DOHH2 (cell line): ENCODE measurements at regions not wholly inside any gene's neighbourhood (a gene's known extent, or its start where the extent isn't known, plus 50 kb on each side); places are given as distances from the start of the nearest gene placed in this dataset.

ENCODE experiments used
- H3F3A ChIP-seq: fragments of 200-600 bp; sonication (generic), shearing (Covaris generic); 2 replicates; pipeline ENCODE4 v1.6.0; 2016; ENCODE audit warnings: antibody characterized with exemption, mild to moderate bottlenecking; ENCODE audit not compliant: control insufficient read depth, insufficient read depth
- H3K27ac ChIP-seq: fragments of 200-600 bp; sonication (generic); 2 replicates; pipeline ENCODE4 v1.5.1; 2014; ENCODE audit warnings: low read depth, mild to moderate bottlenecking, low read length, moderate library complexity
- H3K27me3 ChIP-seq: fragments of 200-600 bp; sonication (generic); 2 replicates; pipeline ENCODE4 v1.6.1; 2014; ENCODE audit warnings: mild to moderate bottlenecking, low read length, mixed read lengths; ENCODE audit not compliant: control insufficient read depth
- H3K36me3 ChIP-seq: fragments of 200-600 bp; sonication (generic); 2 replicates; pipeline ENCODE4 v1.6.1; 2014; ENCODE audit warnings: mild to moderate bottlenecking, low read length, moderate library complexity, mixed read lengths; ENCODE audit not compliant: control insufficient read depth
- H3K4me1 ChIP-seq: fragments of 200-600 bp; sonication (generic); 2 replicates; pipeline ENCODE4 v1.6.1; 2014; ENCODE audit warnings: mild to moderate bottlenecking, low read length, mixed read lengths; ENCODE audit not compliant: control insufficient read depth
- H3K4me2 ChIP-seq: fragments of 200-600 bp; sonication (generic); 2 replicates; pipeline ENCODE4 v1.6.0; 2014; ENCODE audit warnings: mild to moderate bottlenecking, low read length, moderate library complexity
- H3K4me3 ChIP-seq: fragments of 200-600 bp; sonication (generic); 2 replicates; pipeline ENCODE4 v1.5.1; 2014; ENCODE audit warnings: mild to moderate bottlenecking, low read length, mixed read lengths
- H3K79me2 ChIP-seq: fragments of 200-600 bp; sonication (generic); 2 replicates; pipeline ENCODE4 v1.6.1; 2014; ENCODE audit warnings: mild to moderate bottlenecking, low read length, mixed read lengths; ENCODE audit not compliant: control insufficient read depth
- H3K9me2 ChIP-seq: fragments of 200-600 bp; sonication (generic); replicated peaks from 2 replicates; pipeline ENCODE4 v1.6.1; 2014; ENCODE audit warnings: mild to moderate bottlenecking, low read length, mixed read lengths; ENCODE audit not compliant: control insufficient read depth
- H3K9me3 ChIP-seq: fragments of 200-600 bp; sonication (generic); 2 replicates; pipeline ENCODE4 v1.6.1; 2014; ENCODE audit warnings: antibody characterized with exemption, low read length, mixed read lengths; ENCODE audit not compliant: control insufficient read depth, insufficient read depth
- H4K20me1 ChIP-seq: fragments of 200-600 bp; sonication (generic); 2 replicates; pipeline ENCODE4 v1.6.0; 2014; ENCODE audit warnings: low read depth, mild to moderate bottlenecking, antibody characterized with exemption, low read length, moderate library complexity; ENCODE audit not compliant: control insufficient read depth, insufficient read depth
- EZH2phosphoT487 ChIP-seq: fragments of 200-600 bp; sonication (generic); IDR thresholded peaks from 2 replicates; pipeline ENCODE4 v1.6.1; 2017; ENCODE audit warnings: borderline replicate concordance, mild to moderate bottlenecking, antibody characterized with exemption, low read length, moderate library complexity, mixed read lengths
- TF ChIP-seq, protein P1 (sequence below): fragments of 200-600 bp; sonication (generic); IDR thresholded peaks from one replicate; pipeline ENCODE4 v1.5.1; 2014; ENCODE audit warnings: antibody characterized with exemption, mild to moderate bottlenecking, low read depth, low read length; ENCODE audit not compliant: poor library complexity, severe bottlenecking

DNA sequence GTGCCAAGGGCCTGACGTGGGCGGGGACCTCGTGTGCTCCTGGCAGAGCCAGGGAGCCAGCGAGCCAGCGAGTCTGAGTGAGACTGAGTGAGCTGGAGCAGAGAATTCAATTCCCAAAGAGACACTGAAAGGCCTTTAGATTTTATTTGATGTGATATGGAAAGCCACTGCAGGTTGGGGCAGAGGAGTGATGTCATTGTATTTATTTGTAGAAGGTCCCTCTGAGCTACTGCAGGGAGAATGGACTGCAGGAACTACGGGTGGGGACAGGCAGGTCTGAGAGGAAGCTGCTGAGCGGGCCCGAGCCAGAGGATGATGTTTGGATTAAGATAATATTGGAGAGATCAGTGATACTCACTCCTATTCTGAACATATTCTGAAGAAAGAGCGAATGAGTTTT lies 445.8 kb upstream of the ANKRD30A start:
- H3K9me3 ChIP-seq: no peaks in the 10 kb centered on the region
- no peak for TF ChIP-seq EZH2phosphoT487
- TF ChIP-seq, protein P1, sequence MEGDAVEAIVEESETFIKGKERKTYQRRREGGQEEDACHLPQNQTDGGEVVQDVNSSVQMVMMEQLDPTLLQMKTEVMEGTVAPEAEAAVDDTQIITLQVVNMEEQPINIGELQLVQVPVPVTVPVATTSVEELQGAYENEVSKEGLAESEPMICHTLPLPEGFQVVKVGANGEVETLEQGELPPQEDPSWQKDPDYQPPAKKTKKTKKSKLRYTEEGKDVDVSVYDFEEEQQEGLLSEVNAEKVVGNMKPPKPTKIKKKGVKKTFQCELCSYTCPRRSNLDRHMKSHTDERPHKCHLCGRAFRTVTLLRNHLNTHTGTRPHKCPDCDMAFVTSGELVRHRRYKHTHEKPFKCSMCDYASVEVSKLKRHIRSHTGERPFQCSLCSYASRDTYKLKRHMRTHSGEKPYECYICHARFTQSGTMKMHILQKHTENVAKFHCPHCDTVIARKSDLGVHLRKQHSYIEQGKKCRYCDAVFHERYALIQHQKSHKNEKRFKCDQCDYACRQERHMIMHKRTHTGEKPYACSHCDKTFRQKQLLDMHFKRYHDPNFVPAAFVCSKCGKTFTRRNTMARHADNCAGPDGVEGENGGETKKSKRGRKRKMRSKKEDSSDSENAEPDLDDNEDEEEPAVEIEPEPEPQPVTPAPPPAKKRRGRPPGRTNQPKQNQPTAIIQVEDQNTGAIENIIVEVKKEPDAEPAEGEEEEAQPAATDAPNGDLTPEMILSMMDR: no peak
- no peaks in the 10 kb centered on the region for H3K27me3 ChIP-seq
- no peaks in the 10 kb centered on the region for H3K9me2 ChIP-seq
- H4K20me1 ChIP-seq: no peaks in the 10 kb centered on the region
- no peak overlapping the region for H3K4me3 ChIP-seq
- H3K4me2 ChIP-seq: no peak overlapping the region
- no peaks in the 10 kb centered on the region for H3F3A ChIP-seq
- H3K4me1 ChIP-seq: no peaks in the 10 kb centered on the region
- H3K79me2 ChIP-seq: no peaks in the 10 kb centered on the region
- H3K27ac ChIP-seq: no peak overlapping the region
- no peaks in the 10 kb centered on the region for H3K36me3 ChIP-seq

DNA sequence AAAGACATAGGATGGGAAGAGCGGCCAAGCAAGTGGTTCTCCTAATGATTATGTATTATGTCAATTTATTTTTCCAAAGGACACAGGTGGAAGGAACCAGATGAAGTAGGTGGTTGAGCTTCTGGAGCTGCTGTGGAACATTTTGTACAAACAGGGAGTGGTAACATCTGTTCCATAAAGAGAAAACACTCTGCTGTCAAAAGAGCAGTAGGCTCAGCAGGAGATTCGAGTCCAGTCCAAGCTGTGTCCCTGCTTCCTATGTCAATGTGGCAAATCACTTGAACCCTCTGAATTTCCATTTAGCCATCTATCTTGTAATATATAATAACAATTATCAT lies 448.0 kb upstream of the ANKRD30A start:
- Histone ChIP-seq H3K9me2 (no peaks in the 10 kb centered on the region), H3K27ac (no peak overlapping the region), H3K4me1 (no peaks in the 10 kb centered on the region), H3K4me2 (no peak overlapping the region), H4K20me1 (no peaks in the 10 kb centered on the region), H3K79me2 (no peaks in the 10 kb centered on the region), H3K9me3 (no peaks in the 10 kb centered on the region), H3F3A (no peaks in the 10 kb centered on the region), H3K27me3 (no peaks in the 10 kb centered on the region), H3K4me3 (no peak overlapping the region), H3K36me3 (no peaks in the 10 kb centered on the region)
- TF ChIP-seq, protein P1: no peak

DNA sequence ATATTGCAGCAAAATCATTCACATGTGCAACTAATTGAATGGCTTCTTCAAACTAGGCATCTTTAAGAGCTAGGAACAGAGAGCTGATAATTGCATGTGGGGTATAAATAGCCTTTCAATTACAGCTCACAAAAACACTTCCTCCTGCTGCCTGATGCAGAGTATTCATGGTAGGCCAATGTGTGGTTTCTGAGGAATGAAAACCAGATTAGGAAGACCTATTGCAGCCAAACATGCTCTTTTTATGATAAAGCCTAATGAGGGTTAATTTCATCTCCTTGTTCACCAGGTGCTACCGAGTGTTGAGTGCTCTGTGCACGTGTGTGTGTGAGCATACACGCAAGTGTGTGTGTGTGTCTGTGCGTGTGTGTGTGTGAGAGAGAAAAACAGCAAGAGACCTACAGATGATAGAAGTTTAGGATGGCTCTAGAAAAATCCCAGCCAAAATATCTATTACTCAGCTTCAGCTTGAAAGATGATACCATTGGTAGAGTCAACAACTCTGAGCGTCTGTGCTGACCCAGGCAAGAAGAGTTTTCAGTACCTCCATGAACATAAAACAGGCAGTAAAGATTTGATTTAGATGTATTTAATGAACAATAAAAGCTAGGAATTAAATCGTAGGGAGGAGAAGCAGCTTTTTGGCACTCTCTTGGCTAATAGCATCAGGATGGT lies 448.5 kb upstream of the ANKRD30A start:
- H3K4me3 ChIP-seq: no peak overlapping the region
- TF ChIP-seq, protein P1: no peak
- no peak for TF ChIP-seq EZH2phosphoT487
- no peaks in the 10 kb centered on the region for H4K20me1 ChIP-seq
- H3K4me2 ChIP-seq: no peak overlapping the region
- no peaks in the 10 kb centered on the region for H3K9me2 ChIP-seq
- H3K27ac ChIP-seq: no peak overlapping the region
- H3K36me3 ChIP-seq: no peaks in the 10 kb centered on the region
- H3K4me1 ChIP-seq: no peaks in the 10 kb centered on the region
- H3K27me3 ChIP-seq: no peaks in the 10 kb centered on the region
- H3K79me2 ChIP-seq: no peaks in the 10 kb centered on the region
- H3K9me3 ChIP-seq: no peaks in the 10 kb centered on the region
- no peaks in the 10 kb centered on the region for H3F3A ChIP-seq
